ENCODE measurements at regions not wholly inside any gene's neighbourhood (a gene's known extent, or its start where the extent isn't known, plus 50 kb on each side); places are given as distances from the start of the nearest gene placed in this dataset.

- H4K20me1 ChIP-seq (ENCODE audit: insufficient read depth, low read length), result no peaks in the 10 kb centered on the region
- DNase-seq (ENCODE audit: low read depth), result no peak
- no peaks in the 10 kb centered on the region for H3K36me3 Mint-ChIP-seq (ENCODE audit: low read depth, unreplicated experiment)
- H3K4me2 ChIP-seq (ENCODE audit: low read length), result no peak overlapping the region
- no peaks in the 10 kb centered on the region for H3K27me3 Mint-ChIP-seq (ENCODE audit: low read depth, unreplicated experiment)
- no peaks in the 10 kb centered on the region for H3K27me3 ChIP-seq (ENCODE audit: insufficient read depth, low read length)
- H3K9me3 ChIP-seq (ENCODE audit: insufficient read depth, low read depth, low read length), result no peaks in the 10 kb centered on the region
- H3K4me3 Mint-ChIP-seq (ENCODE audit: unreplicated experiment), result no peak overlapping the region
- H3K9me3 Mint-ChIP-seq (ENCODE audit: unreplicated experiment), result peaks cover 17% of the 10 kb centered on the region
- H3K79me2 ChIP-seq (ENCODE audit: insufficient read depth, low read length), result no peaks in the 10 kb centered on the region
- no peak overlapping the region for H3K4me3 ChIP-seq (ENCODE audit: insufficient read depth, low read depth, low read length)
- no peaks in the 10 kb centered on the region for H3K4me1 Mint-ChIP-seq (ENCODE audit: low read depth, unreplicated experiment)
- H3K4me1 ChIP-seq (ENCODE audit: insufficient read depth, low read length), result no peaks in the 10 kb centered on the region
- no peak for FAIRE-seq
- H3K27ac Mint-ChIP-seq (ENCODE audit: unreplicated experiment), result no peak overlapping the region
- TF ChIP-seq EZH2 (IDR thresholded peaks at IDR 0.05; ENCODE audit: insufficient read depth, low read length), result no peak
- no peak for TF ChIP-seq CTCF (IDR thresholded peaks at IDR 0.05; ENCODE audit: insufficient read depth, low read depth, low read length)
- no peak overlapping the region for H3K27ac ChIP-seq (ENCODE audit: low read depth, low read length)
- H3K9ac ChIP-seq (ENCODE audit: low read length), result no peak overlapping the region
- H3K36me3 ChIP-seq (ENCODE audit: insufficient read depth, low read length), result no peaks in the 10 kb centered on the region
- no peak overlapping the region for H2AFZ ChIP-seq (ENCODE audit: low read depth, low read length)
Measured at GRCh38 chr7:153524070-153524601, 528.1 kb upstream of the DPP6 start.

- DNase-seq (ENCODE audit: low read depth) (no peak), FAIRE-seq (no peak)
- Histone ChIP-seq H3K4me3 (ENCODE audit: insufficient read depth, low read depth, low read length) (no peak overlapping the region), H3K4me1 (ENCODE audit: insufficient read depth, low read length) (no peaks in the 10 kb centered on the region), H3K9ac (ENCODE audit: low read length) (no peak overlapping the region), H3K79me2 (ENCODE audit: insufficient read depth, low read length) (no peaks in the 10 kb centered on the region), H3K27ac (ENCODE audit: low read depth, low read length) (no peak overlapping the region), H3K4me2 (ENCODE audit: low read length) (no peak overlapping the region), H3K36me3 (ENCODE audit: insufficient read depth, low read length) (no peaks in the 10 kb centered on the region), H4K20me1 (ENCODE audit: insufficient read depth, low read length) (no peaks in the 10 kb centered on the region), H3K9me3 (ENCODE audit: insufficient read depth, low read depth, low read length) (peaks cover 10% of the 10 kb centered on the region), H2AFZ (ENCODE audit: low read depth, low read length) (no peak overlapping the region), H3K27me3 (ENCODE audit: insufficient read depth, low read length) (no peaks in the 10 kb centered on the region)
- H3K4me1 Mint-ChIP-seq (ENCODE audit: low read depth, unreplicated experiment), result no peaks in the 10 kb centered on the region
- TF ChIP-seq CTCF (IDR thresholded peaks at IDR 0.05; ENCODE audit: insufficient read depth, low read depth, low read length) (no peak), EZH2 (IDR thresholded peaks at IDR 0.05; ENCODE audit: insufficient read depth, low read length) (no peak)
- H3K27me3 Mint-ChIP-seq (ENCODE audit: low read depth, unreplicated experiment), result no peaks in the 10 kb centered on the region
- H3K4me3 Mint-ChIP-seq (ENCODE audit: unreplicated experiment), result no peak overlapping the region
- no peaks in the 10 kb centered on the region for H3K36me3 Mint-ChIP-seq (ENCODE audit: low read depth, unreplicated experiment)
- no peak overlapping the region for H3K27ac Mint-ChIP-seq (ENCODE audit: unreplicated experiment)
- H3K9me3 Mint-ChIP-seq (ENCODE audit: unreplicated experiment), result peaks cover 18% of the 10 kb centered on the region
Measured at GRCh38 chr7:153529100-153529499, 523.1 kb upstream of the DPP6 start.

- DNase-seq (ENCODE audit: low read depth), result no peak
- no peak for FAIRE-seq
- no peaks in the 10 kb centered on the region for H3K4me1 Mint-ChIP-seq (ENCODE audit: low read depth, unreplicated experiment)
- no peak overlapping the region for H3K4me3 ChIP-seq (ENCODE audit: insufficient read depth, low read depth, low read length)
- H3K79me2 ChIP-seq (ENCODE audit: insufficient read depth, low read length), result no peaks in the 10 kb centered on the region
- no peaks in the 10 kb centered on the region for H3K27me3 ChIP-seq (ENCODE audit: insufficient read depth, low read length)
- no peaks in the 10 kb centered on the region for H3K27me3 Mint-ChIP-seq (ENCODE audit: low read depth, unreplicated experiment)
- H3K36me3 Mint-ChIP-seq (ENCODE audit: low read depth, unreplicated experiment), result no peaks in the 10 kb centered on the region
- peaks cover 18% of the 10 kb centered on the region for H3K9me3 Mint-ChIP-seq (ENCODE audit: unreplicated experiment)
- no peak overlapping the region for H3K27ac Mint-ChIP-seq (ENCODE audit: unreplicated experiment)
- H3K36me3 ChIP-seq (ENCODE audit: insufficient read depth, low read length), result no peaks in the 10 kb centered on the region
- H3K4me1 ChIP-seq (ENCODE audit: insufficient read depth, low read length), result no peaks in the 10 kb centered on the region
- no peaks in the 10 kb centered on the region for H4K20me1 ChIP-seq (ENCODE audit: insufficient read depth, low read length)
- H3K4me2 ChIP-seq (ENCODE audit: low read length), result no peak overlapping the region
- TF ChIP-seq EZH2 (IDR thresholded peaks at IDR 0.05; ENCODE audit: insufficient read depth, low read length) (no peak), CTCF (IDR thresholded peaks at IDR 0.05; ENCODE audit: insufficient read depth, low read depth, low read length) (no peak)
- no peak overlapping the region for H3K4me3 Mint-ChIP-seq (ENCODE audit: unreplicated experiment)
- no peak overlapping the region for H2AFZ ChIP-seq (ENCODE audit: low read depth, low read length)
- no peak overlapping the region for H3K27ac ChIP-seq (ENCODE audit: low read depth, low read length)
- no peak overlapping the region for H3K9ac ChIP-seq (ENCODE audit: low read length)
- H3K9me3 ChIP-seq (ENCODE audit: insufficient read depth, low read depth, low read length), result peaks cover 10% of the 10 kb centered on the region
Measured at GRCh38 chr7:153529651-153530165, 522.5 kb upstream of the DPP6 start.
